ENCODE measurements at regions not wholly inside any gene's neighbourhood (a gene's known extent, or its start where the extent isn't known, plus 50 kb on each side); places are given as distances from the start of the nearest gene placed in this dataset.

DNA sequence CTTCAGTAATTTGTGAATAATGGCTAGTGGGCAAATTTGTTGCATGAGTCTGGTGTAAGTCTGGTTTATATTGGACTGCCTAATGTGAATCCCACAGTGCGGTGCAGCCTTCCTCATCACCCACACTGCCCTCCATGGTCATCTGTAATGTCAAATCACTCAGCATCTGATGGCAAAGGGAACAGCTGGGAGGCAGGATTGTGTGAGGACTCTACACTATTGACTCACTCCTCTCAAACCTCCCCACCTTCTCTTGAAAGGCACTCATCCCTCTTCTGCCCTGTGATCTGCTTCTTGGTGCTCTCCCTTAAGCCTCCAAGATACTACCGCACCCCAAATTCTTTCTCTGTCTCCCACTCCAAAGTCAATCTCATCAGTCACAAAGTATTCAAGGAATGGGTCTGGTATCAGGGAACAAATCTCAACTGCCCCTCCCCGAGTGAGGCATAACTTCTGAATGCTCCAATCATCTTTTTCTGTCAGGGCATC lies 146.0 kb upstream of the BEND6 start:
- H3K4me2 ChIP-seq = no peak overlapping the region
- H3K27ac ChIP-seq = peak overlapping the region; percentile 33
- peaks cover 61% of the 10 kb centered on the region for H3K79me2 ChIP-seq

DNA sequence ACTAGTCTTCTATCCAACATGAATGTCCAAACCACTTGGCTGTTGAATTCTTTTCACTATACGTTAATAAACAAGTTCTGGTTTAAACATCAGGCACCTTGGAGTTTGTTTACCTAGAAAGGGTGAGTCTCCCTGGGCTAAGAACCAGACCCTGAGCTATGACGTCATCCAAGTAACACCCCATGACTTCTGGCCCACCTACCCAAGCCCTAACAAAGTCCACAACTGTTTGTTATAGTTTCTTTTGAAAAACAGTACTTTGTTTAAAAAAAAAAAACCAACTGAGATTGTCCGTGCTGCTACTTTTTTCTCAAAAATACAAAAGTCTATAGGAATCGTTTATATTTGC lies 146.9 kb upstream of the BEND6 start:
- Histone ChIP-seq H3K27ac (peak overlapping the region; percentile 33), H3K79me2 (peaks cover 70% of the 10 kb centered on the region), H3K27me3 (no peaks in the 10 kb centered on the region), H3K4me1 (ENCODE audit: insufficient read depth) (peaks cover 2% of the 10 kb centered on the region), H4K20me1 (ENCODE audit: insufficient read depth, poor library complexity, severe bottlenecking) (no peaks in the 10 kb centered on the region), H2AFZ (no peak overlapping the region), H3K4me2 (no peak overlapping the region), H3K36me3 (replicated peaks; ENCODE audit: insufficient read depth, low read depth) (no peaks in the 10 kb centered on the region), H3K9me3 (ENCODE audit: low read depth) (no peaks in the 10 kb centered on the region), H3K4me3 (no peak overlapping the region), H3K9me2 (replicated peaks; ENCODE audit: insufficient read depth) (no peaks in the 10 kb centered on the region)
- TF ChIP-seq EZH2phosphoT487 (IDR thresholded peaks at IDR 0.05; ENCODE audit: low read depth, severe bottlenecking, unreplicated experiment) (no peak), CTCF (IDR thresholded peaks at IDR 0.05; ENCODE audit: poor library complexity) (no peak), EZH2 (IDR thresholded peaks at IDR 0.05; ENCODE audit: borderline replicate concordance) (no peak)
- peak; percentile 31 for DNase-seq (ENCODE audit: low spot score)
- 55% methylated on average over 4 of the region's 4 CpGs for WGBS (ENCODE audit: low lambda C conversion rate, missing lambda C conversion rate)

More for the DNA sequence above, 146.0 kb upstream of the BEND6 start:
- Histone ChIP-seq H3K9me2 (replicated peaks; ENCODE audit: insufficient read depth) (no peaks in the 10 kb centered on the region), H3K4me1 (ENCODE audit: insufficient read depth) (no peaks in the 10 kb centered on the region), H2AFZ (no peak overlapping the region), H3K9me3 (ENCODE audit: low read depth) (no peaks in the 10 kb centered on the region), H4K20me1 (ENCODE audit: insufficient read depth, poor library complexity, severe bottlenecking) (no peaks in the 10 kb centered on the region), H3K27me3 (no peaks in the 10 kb centered on the region), H3K4me3 (no peak overlapping the region), H3K36me3 (replicated peaks; ENCODE audit: insufficient read depth, low read depth) (no peaks in the 10 kb centered on the region)
- peak; percentile 19 for DNase-seq (ENCODE audit: low spot score)
- TF ChIP-seq EZH2phosphoT487 (IDR thresholded peaks at IDR 0.05; ENCODE audit: low read depth, severe bottlenecking, unreplicated experiment) (no peak), EZH2 (IDR thresholded peaks at IDR 0.05; ENCODE audit: borderline replicate concordance) (no peak), CTCF (IDR thresholded peaks at IDR 0.05; ENCODE audit: poor library complexity) (no peak)
- 74% methylated on average over 3 of the region's 3 CpGs for whole genome bisulfite sequencing (ENCODE audit: low lambda C conversion rate, missing lambda C conversion rate)

DNA sequence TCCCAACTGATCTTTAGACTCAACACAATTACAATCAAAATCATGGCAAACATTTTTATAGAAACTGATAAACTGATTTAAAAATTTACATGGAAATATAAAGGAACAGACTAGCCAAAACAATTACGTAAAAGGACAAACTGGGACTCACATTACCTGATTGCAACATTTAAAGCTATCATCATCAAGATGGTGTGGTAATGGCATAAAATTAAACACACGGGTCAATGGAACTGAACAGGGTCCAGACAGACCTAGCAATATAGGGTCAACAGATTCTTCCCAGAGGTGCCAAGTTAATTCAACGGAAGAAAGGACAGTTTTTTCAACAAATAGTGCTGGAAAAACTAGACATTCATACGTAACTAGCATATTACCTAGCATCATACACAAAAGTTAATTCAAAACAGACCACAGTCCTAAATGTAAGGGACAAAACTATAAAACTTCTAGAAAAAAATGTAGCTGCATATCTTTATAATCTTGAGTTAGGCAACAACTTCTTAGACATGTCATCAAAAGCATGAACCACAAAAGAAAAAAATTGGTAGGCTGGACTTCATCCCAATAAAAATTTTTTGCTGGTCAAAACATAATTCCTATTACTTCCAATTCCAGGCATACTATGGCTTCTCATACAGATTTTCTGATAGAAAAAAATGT lies 147.4 kb upstream of the BEND6 start:
- TF ChIP-seq EZH2 (IDR thresholded peaks at IDR 0.05; ENCODE audit: borderline replicate concordance) (no peak), CTCF (IDR thresholded peaks at IDR 0.05; ENCODE audit: poor library complexity) (no peak), EZH2phosphoT487 (IDR thresholded peaks at IDR 0.05; ENCODE audit: low read depth, severe bottlenecking, unreplicated experiment) (no peak)
- Histone ChIP-seq H3K79me2 (peaks cover 73% of the 10 kb centered on the region), H4K20me1 (ENCODE audit: insufficient read depth, poor library complexity, severe bottlenecking) (no peaks in the 10 kb centered on the region), H3K4me3 (no peak overlapping the region), H3K27me3 (no peaks in the 10 kb centered on the region), H3K9me3 (ENCODE audit: low read depth) (no peaks in the 10 kb centered on the region), H3K4me1 (ENCODE audit: insufficient read depth) (peaks cover 5% of the 10 kb centered on the region), H2AFZ (no peak overlapping the region), H3K27ac (peak overlapping the region; percentile 33), H3K36me3 (replicated peaks; ENCODE audit: insufficient read depth, low read depth) (no peaks in the 10 kb centered on the region), H3K9me2 (replicated peaks; ENCODE audit: insufficient read depth) (no peaks in the 10 kb centered on the region), H3K4me2 (no peak overlapping the region)
- 91% methylated on average over 4 of the region's 4 CpGs for WGBS (ENCODE audit: low lambda C conversion rate, missing lambda C conversion rate)
- DNase-seq (ENCODE audit: low spot score) = no peak
